Ramos (cell line): ENCODE measurements at regions not wholly inside any gene's neighbourhood (a gene's known extent, or its start where the extent isn't known, plus 50 kb on each side); places are given as distances from the start of the nearest gene placed in this dataset.

Experiments
- in situ Hi-C: fragments of 300-500 bp; cut with MboI; formaldehyde crosslinking; loops from one replicate; pipeline ENCODE4 v1.14.3; 2022; ENCODE audit warnings: low sequenced_read_pairs; ENCODE audit not compliant: unreplicated experiment

GRCh38 chr13:111598747-111599146 is 278.3 kb downstream of the TEX29 start:
- in situ Hi-C loops, result no loop called here

- in situ Hi-C loops, result no loop called here
These were observed 279.3 kb downstream of the TEX29 start for GRCh38 chr13:111599791-111600190.

GRCh38 chr13:111602874-111603273 is 282.4 kb downstream of the TEX29 start:
- in situ Hi-C loops, result no loop called here

DNA sequence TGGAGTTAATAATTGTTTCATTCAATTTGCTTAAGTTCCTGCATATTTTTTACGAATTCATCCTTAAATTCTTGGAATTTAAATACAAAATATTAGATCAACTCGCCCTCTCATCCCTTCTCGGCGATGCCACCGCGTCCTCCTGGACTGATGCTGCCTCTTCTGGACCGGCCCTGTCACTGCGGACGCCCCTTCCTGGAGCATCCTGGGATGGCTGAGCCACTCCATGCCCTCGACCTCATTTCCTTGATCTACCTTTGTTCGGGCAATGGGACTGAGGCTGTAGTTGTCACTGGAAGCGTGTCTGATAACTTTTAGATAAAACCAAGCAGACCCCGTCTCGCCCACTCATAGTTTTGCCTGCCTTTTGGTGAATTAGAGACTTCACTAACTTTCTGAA is 283.7 kb downstream of the TEX29 start:
- in situ Hi-C loops, result no loop called here

GRCh38 chr13:111608556-111608955 is 288.1 kb downstream of the TEX29 start:
- in situ Hi-C loops, result no loop called here

DNA sequence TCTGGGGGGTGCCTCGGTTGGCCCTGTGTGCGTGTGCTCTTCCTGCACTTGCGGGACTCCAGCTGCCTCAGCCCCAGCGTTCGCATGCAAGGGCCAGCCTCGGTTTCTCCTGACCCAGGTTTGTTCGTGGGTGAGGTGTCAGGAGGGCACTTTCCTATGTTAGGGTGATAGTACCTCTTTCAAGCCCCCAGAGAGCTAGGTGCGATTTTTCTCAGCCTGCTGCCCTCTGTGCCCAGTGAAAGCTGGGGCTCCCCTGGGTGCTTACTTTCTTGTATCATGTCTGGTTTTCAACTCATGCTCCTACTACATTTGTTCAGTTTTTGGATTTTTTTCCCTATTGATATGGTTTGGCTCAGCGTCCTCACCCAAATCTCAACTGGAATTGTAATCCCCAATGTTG is 289.2 kb downstream of the TEX29 start:
- in situ Hi-C loops, result no loop called here

GRCh38 chr13:111610081-111610480 is 289.6 kb downstream of the TEX29 start:
- in situ Hi-C loops, result no loop called here

DNA sequence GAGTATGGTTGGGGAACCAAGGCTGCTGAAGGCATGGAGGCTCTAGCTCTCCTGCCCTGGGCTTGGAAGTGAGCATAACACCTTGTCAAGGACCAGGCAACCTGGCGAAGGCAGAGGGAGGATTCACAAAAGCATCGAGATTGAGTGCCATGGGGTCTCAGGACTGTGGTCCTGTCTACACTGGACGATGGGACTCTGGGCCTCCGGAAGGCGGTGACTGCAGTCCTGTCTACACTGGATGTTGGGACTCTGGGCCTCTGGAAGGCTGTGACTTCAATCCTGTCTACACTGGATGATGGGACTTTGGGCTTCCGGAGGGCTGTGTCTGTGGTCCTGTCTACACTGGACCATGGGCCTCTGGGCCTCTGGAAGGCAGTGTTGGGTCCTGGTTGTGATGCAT is 290.4 kb downstream of the TEX29 start:
- in situ Hi-C loops, result no loop called here

GRCh38 chr13:111611651-111612050 is 291.2 kb downstream of the TEX29 start:
- in situ Hi-C loops, result no loop called here

GRCh38 chr13:111612886-111613285 is 292.4 kb downstream of the TEX29 start:
- in situ Hi-C loops, result no loop called here

DNA sequence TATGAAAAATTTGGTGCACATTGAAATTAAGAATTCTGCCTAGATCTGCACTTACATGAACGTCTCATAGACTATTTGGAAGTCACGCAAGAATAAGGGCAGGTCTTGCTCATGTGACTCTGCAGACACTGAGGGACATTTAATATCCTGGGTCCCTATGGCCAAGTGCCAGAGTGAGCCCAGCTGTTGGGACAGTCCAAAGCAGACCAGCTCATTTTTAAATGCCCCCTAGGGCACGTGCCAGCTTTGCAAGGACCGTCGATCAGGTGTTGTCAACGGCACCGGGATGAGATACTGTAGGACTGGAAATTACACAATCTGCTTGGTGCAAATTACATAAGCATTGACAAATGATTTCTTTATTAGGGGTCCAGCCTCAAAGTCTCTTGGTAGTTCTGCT is 293.6 kb downstream of the TEX29 start:
- in situ Hi-C loops, result no loop called here

GRCh38 chr13:111614613-111615012 is 294.2 kb downstream of the TEX29 start:
- in situ Hi-C loops, result no loop called here

DNA sequence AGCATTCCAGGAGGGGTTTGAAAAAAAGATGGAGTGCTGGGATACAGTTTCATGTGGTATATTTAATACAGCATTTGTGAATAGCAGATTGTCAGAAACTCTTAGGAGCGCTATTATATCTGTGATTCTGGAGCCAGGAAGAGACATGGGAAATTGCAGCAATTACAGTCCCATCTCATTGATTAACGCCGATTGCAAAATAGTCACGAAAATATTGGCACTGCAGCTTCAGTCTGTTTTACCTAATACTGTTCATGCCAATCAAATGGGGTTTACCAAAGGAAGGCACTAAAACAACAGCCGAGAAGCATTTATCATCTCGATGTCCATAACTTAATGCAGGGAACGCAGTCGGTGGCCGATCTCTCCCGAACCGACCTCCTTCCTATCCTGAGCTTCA is 295.8 kb downstream of the TEX29 start:
- in situ Hi-C loops, result no loop called here

DNA sequence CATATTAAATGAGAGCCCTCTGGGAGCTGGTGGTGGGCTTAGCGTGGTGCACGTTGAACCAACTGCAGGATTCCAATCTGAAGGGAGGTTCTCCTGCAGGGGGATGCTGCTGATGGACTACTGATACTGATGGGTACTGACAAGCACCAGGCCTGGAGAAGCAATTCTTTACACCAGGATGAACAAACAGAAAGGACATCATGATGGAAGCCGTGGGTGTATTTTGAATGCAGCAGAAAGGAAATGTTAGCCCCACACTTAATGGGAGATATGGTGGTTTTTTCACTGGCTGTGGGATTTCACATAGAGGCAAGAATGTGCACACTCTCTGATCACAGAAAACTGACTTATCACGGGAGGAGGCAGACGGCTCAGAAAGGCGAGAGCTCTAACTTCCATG is 299.7 kb downstream of the TEX29 start:
- in situ Hi-C loops, result no loop called here

DNA sequence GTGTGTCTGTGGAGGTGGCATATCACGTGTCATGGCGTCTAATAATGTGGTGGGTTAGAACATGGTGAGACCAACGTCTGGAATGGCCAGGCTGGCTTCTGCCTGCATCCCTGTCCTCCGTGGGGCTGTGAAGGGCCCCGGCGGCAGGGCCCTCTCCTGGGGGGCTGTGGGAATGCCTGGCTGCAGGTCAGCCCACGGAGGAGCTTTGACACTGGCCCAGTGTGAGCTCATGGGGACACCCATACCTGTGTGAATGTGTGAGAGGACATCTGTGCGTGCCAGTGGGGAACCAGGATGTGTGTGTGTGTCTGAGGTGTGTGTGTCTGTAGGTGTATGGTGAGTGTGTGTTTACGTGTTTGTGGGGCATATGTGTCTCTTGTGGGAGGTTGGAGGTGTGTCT is 300.1 kb downstream of the TEX29 start:
- in situ Hi-C loops, result no loop called here

DNA sequence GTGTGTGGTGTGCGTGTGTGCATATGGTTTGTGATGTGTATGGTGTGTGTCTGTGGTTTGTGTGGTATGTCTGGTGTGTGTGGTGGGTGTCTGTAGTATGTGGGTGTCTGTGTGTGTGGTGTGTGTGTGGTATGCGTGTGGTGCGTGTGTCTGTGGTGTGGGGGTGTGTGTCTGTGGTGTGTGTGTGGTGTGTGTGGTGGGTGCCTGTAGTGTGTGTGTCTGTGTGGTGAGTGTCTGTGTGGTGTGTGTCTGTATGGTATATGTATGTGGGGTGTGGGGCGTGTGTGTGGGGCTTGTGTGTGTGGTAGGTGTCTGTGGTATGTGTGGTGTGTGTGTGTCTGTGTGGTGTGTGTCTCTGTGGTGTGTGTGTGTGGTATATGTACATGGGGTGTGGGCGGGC is 300.7 kb downstream of the TEX29 start:
- in situ Hi-C loops, result no loop called here

- in situ Hi-C loops, result no loop called here
These were observed 301.6 kb downstream of the TEX29 start for GRCh38 chr13:111622051-111622531.

GRCh38 chr13:111623208-111623607 is 302.8 kb downstream of the TEX29 start:
- in situ Hi-C loops, result no loop called here

GRCh38 chr13:111623743-111624505 is 303.5 kb downstream of the TEX29 start:
- in situ Hi-C loops, result no loop called here

GRCh38 chr13:111625526-111626315 is 305.3 kb downstream of the TEX29 start:
- in situ Hi-C loops, result no loop called here
